Cerebellar cortex (tissue), 1 donor: ENCODE measurements at regions not wholly inside any gene's neighbourhood (a gene's known extent, or its start where the extent isn't known, plus 50 kb on each side); places are given as distances from the start of the nearest gene placed in this dataset.
A peak's percentile ranks its signal among the peaks of the same experiment; 100 is the strongest.
"Not testable (repeated sequence)": the region's sequence is repeated elsewhere in the genome, so short reads cannot be mapped to it uniquely, and the experiment has no call there.

Experiments used
- DNase-seq: peaks from one replicate; pipeline ENCODE4 v3.0.0-alpha.2; 2015; ENCODE audit warnings: low spot score

GRCh38 chr7:51927738-51928137, 611.1 kb upstream of the COBL start:
- DNase-seq: no peak

GRCh38 chr7:51918581-51918980, 602.0 kb upstream of the COBL start:
- DNase-seq: no peak

DNA sequence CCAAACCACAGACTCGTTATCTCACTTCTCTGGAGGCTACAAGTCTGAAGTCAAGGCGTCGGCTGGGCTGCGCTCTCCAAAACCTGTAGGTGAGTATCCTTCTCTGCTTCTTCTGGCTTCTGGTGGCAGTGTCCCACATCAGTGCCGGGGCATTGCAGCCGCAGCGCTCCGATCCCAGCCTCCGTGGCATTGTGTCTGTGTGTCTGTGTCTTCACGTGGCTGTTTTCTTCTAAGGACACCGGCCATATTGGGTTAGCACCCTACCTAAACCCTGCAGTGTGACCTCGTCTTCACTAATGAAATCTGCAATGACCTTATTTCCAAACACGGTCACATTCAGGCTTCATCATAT, 584.9 kb upstream of the COBL start:
- DNase-seq: no peak

DNA sequence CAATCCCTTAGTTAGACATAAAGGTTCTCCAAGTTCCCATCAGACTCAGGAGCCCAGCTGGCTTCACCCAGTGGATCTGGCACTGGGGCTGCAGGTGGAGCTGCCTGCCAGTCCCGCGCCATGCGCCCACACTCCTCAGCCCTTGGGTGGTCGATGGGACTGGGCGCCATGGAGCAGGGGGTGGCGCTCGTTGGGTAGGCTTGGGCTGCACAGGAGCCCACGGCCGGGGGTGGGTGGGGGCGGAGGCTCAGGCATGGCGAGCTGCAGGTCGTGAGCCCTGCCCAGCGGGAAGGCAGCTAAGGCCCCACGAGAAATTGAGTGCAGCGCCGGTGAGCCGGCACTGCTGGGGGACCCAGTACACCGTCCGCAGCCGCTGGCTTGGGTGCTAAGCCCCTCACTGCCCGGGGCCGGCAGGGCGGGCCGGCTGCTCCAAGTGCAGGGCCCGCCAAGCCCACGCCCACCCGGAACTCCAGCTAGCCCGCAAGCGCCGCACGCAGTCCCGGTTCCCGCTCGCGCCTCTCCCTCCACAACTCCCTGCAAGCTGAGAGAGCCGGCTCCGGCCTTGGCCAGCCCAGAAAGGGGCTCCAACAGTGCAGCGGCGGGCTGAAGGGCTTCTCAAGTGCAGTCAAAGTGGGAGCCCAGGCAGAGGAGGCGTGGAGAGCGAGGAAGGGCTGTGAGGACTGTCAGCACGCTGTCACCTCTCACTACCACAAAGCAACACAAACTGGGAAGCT, 584.3 kb upstream of the COBL start:
- not testable (repeated sequence) for DNase-seq

- no peak for DNase-seq
These were observed 583.0 kb upstream of the COBL start for GRCh38 chr7:51899611-51900010.

- no peak for DNase-seq
These were observed 565.8 kb upstream of the COBL start for GRCh38 chr7:51882412-51882811.

GRCh38 chr7:51881309-51881708, 564.7 kb upstream of the COBL start:
- DNase-seq: no peak

GRCh38 chr7:51878865-51879264, 562.3 kb upstream of the COBL start:
- no peak for DNase-seq

- DNase-seq: no peak
These were observed 552.8 kb upstream of the COBL start for GRCh38 chr7:51869452-51869851.

- no peak for DNase-seq
These were observed 550.5 kb upstream of the COBL start for GRCh38 chr7:51867117-51867516.

DNA sequence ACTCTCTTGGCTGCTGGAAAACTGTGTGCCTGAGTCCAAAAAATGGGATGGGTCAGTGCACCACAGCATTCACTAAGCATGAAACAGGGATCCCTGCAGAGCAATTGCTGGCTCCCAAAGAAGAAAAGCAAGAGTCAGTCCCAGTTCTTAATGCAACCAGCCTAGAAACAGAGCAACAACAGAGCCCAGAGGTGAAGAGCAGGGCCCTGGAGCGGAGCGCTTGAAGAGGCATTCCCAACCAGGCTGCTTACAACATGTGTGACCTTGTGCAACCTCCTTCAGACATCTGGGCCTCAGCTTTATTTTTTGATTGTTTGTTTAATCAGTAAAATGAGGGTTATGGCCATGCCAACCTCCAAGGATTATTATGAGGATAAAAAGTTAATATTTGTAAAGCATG, 543.7 kb upstream of the COBL start:
- DNase-seq: peak; percentile 1

- DNase-seq: no peak
These were observed 533.5 kb upstream of the COBL start for GRCh38 chr7:51850126-51850525.

GRCh38 chr7:51847461-51848134, 531.0 kb upstream of the COBL start:
- DNase-seq: no peak

DNA sequence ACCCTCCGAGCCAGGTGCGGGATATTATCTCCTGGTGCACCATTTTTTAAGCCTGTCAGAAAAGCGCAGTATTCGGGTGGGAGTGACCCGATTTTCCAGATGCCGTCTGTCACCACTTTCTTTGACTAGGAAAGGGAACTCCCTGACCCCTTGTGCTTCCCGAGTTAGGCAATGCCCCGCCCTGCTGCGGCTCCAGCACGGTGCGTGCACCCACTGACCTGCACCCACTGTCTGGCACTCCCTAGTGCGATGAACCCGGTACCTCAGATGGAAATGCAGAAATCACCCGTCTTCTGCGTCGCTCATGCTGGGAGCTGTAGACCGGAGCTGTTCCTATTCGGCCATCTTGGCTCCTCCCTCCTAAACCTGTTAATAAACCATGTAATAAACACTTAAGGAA, 522.5 kb upstream of the COBL start:
- not testable (repeated sequence) for DNase-seq

DNA sequence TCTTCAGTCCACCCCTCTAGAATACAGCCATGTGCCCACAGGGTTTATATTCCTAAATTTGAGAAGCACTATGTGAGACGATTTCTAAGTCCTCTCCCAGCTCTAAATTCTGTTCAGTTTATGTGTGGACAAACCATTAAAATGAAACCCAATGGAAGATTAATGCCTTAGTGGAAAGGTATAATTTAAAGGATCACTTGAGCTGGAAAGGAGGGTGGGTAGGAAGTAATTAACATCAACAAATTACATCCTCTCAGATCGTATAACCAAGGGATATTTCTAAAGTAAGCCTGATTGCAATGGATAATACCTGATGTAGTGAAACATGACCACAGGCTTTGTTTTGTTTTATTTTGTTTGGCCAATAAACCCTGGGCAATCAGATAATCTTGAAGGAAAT, 511.0 kb upstream of the COBL start:
- DNase-seq: no peak

DNA sequence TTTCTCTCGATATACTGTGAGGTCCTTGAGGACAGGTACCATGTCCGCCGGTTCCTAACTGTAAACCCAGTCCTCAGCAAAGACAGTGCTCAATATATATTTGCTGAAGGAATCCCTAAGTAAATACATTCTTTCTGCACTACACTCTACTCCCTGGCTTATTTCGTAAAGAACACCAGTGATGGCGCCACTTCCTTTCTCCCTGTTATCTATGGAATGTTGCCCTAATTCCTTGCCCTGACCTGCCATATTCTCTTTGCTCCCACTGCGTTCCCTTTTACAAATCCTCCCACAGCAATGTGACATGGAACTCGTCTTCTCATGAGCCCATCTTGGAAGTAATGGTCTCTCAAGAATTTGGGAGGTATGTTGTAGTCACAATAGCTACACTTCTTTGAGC, 507.4 kb upstream of the COBL start:
- DNase-seq: no peak

DNA sequence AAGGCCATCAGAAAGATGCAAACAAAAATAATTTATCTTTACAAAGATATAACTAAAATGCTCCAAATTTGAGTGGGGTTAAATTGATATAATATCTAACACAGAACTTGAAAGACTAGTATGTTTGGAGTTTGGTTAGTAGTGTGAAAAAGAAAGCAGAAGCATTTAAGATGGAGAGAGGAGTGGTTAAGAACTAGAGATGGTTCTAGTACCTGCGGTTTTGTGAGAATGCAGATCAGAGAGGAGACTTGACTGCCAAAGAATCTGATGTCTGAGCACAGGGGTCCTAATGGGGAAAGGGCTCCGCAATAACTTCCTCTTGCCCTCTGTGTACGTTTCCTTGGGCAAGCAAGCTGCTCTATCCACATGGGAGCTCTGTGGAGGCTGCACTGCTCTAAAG, 506.8 kb upstream of the COBL start:
- DNase-seq: no peak

GRCh38 chr7:51817694-51818225, 501.2 kb upstream of the COBL start:
- no peak for DNase-seq

GRCh38 chr7:51805783-51806431, 489.3 kb upstream of the COBL start:
- not testable (repeated sequence) for DNase-seq

DNA sequence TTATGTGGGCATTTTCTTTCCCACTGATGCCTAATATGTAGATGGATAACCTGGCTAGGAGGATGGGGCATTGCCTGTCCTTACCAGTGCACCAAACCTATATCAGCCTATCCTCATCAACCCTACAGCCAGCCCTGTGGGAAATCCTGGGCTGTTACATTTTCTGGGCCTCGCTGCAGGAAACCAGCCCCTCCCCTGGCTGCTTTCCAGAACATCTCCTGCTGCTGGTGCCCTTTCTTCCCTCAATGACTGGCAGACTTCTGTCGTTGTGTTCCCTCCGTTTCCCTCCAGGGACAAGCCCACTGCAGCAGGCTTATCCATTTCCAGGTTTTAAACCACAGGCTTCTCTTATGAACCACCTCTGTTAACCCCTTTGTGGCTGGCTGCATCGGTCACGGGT, 486.1 kb upstream of the COBL start:
- DNase-seq: no peak

DNA sequence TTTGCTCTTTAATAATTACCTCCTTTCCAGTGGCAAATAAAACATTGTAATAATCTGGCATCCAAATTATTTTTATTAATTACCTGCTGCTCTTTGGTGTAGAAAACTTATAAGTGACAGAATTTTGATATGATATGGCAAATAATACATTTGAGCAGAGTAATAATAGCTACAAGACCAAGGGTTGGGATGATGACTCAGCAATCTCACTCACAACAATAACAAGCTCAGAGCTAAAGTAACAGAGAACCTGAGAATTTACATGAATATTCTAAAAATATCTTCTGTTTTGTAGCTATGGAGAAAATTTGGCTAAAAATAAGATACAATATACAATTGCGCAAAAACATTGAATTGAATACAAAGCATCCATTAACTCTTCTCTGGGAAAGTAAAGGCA, 480.8 kb upstream of the COBL start:
- no peak for DNase-seq

GRCh38 chr7:51792796-51793195, 476.2 kb upstream of the COBL start:
- DNase-seq: no peak

DNA sequence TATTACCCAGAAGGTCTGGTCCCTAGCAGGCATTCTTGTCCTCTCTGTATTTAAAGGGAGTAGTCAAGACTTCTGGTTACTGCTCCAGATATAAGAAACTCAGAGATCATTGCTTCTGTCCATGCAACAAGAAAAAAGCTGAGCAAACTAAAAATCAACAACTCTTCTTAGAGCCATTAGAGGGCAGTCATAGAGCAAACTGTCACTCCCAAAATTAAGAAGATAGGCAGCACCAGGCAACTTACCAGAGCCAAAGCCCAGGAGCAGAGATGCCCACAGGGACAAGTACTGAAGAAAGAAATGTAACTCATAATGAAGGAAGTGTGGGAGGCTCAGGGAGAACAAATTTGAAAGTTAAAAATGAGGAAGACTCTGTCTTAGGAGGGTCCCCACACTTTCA, 472.9 kb upstream of the COBL start:
- no peak for DNase-seq
